ENCODE measurements at regions not wholly inside any gene's neighbourhood (a gene's known extent, or its start where the extent isn't known, plus 50 kb on each side); places are given as distances from the start of the nearest gene placed in this dataset.

DNA sequence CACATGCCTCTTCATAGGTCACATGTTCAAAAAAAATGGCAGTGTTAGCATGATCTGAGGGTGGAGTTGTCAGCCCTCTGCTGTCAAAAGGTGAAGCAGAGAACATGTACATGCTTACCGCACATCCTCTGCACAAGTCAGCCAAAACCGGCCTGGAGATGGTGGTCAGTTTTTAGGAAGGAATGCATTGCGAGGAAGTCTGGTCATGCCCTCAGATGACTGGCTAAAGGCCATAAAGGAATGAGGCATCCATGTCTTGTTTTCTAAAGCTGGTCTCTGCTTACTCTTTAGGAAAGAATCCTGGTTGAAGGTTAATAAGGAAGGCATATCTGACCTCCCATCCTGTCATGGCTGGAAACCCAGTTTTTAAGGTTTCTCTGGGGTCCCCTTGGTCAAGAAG lies 292.0 kb upstream of the CCDC54 start:
- no peak for ATAC-seq (ENCODE audit: low FRiP score in 2 of 2)
- H3K27ac ChIP-seq, result no peak overlapping the region
- TF ChIP-seq, protein P1, sequence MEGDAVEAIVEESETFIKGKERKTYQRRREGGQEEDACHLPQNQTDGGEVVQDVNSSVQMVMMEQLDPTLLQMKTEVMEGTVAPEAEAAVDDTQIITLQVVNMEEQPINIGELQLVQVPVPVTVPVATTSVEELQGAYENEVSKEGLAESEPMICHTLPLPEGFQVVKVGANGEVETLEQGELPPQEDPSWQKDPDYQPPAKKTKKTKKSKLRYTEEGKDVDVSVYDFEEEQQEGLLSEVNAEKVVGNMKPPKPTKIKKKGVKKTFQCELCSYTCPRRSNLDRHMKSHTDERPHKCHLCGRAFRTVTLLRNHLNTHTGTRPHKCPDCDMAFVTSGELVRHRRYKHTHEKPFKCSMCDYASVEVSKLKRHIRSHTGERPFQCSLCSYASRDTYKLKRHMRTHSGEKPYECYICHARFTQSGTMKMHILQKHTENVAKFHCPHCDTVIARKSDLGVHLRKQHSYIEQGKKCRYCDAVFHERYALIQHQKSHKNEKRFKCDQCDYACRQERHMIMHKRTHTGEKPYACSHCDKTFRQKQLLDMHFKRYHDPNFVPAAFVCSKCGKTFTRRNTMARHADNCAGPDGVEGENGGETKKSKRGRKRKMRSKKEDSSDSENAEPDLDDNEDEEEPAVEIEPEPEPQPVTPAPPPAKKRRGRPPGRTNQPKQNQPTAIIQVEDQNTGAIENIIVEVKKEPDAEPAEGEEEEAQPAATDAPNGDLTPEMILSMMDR (IDR thresholded peaks at IDR 0.05), result no peak
- no peak for TF ChIP-seq POLR2AphosphoS5 (IDR thresholded peaks at IDR 0.05)
- TF ChIP-seq EP300 (IDR thresholded peaks at IDR 0.05), result no peak
- DNase-seq, result no peak
- H3K9me3 ChIP-seq, result no peaks in the 10 kb centered on the region
- no peaks in the 10 kb centered on the region for H3K4me1 ChIP-seq
- WGBS, 2 donors, result 92 to 95% methylated on average over 3 of the region's 3 CpGs
- no peaks in the 10 kb centered on the region for H3K27me3 ChIP-seq
- H3K4me3 ChIP-seq, result no peak overlapping the region
- H3K36me3 ChIP-seq, result no peaks in the 10 kb centered on the region

DNA sequence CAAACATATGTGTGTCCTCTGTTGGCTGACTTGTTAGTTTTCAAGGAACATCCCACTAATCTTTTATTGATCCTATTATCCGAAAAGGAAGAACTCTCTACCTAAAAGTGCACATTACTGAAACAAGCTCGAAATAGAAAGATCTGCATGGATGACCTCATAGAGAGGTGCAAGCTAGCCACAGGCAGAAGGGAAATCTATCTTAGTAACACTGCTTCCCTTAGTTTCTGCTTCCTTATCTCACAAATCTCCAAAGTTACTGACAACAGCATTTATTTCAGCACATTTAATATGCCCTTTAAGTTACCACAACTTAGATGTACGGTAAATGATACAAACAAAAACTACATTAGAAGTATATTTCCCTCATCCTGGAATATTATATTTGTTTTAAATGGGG lies 285.1 kb upstream of the CCDC54 start:
- Histone ChIP-seq H3K36me3 (no peaks in the 10 kb centered on the region), H3K27me3 (no peaks in the 10 kb centered on the region), H3K4me3 (no peak overlapping the region), H3K27ac (no peak overlapping the region), H3K9me3 (no peaks in the 10 kb centered on the region), H3K4me1 (no peaks in the 10 kb centered on the region)
- ATAC-seq (ENCODE audit: low FRiP score in 2 of 2) (no peak), DNase-seq (no peak)
- WGBS, 2 donors, result 51 to 52% methylated on average over 3 of the region's 3 CpGs
- TF ChIP-seq POLR2AphosphoS5 (IDR thresholded peaks at IDR 0.05) (no peak), POLR2A (IDR thresholded peaks at IDR 0.05) (no peak), EP300 (IDR thresholded peaks at IDR 0.05) (no peak)
- TF ChIP-seq, protein P1 (IDR thresholded peaks at IDR 0.05), result no peak

DNA sequence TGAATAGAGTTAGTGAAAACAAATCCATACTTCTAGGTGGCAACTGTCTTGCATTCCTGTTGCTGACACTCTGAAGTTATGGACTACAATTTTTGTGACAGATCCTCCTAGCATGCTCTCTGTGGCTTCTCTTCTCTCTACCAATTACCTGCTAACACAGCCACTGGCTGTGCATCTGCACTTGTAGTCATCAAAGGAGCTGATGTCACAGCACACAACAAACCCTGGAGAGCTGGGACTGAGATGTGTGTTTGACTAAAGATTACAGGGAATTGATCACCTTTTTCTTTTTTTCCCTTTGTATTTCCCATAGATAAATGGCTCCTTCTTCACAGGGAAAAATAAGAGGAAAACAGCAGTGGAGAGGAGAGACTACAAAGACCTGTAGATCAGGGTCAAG lies 278.4 kb upstream of the CCDC54 start:
- Histone ChIP-seq H3K9me3 (no peaks in the 10 kb centered on the region), H3K27me3 (no peaks in the 10 kb centered on the region), H3K36me3 (no peaks in the 10 kb centered on the region), H3K27ac (no peak overlapping the region), H3K4me3 (no peak overlapping the region), H3K4me1 (no peaks in the 10 kb centered on the region)
- no peak for TF ChIP-seq POLR2AphosphoS5 (IDR thresholded peaks at IDR 0.05)
- no peak for TF ChIP-seq POLR2A (IDR thresholded peaks at IDR 0.05)
- no peak for TF ChIP-seq EP300 (IDR thresholded peaks at IDR 0.05)
- TF ChIP-seq, protein P1 (IDR thresholded peaks at IDR 0.05), result no peak
- ATAC-seq (ENCODE audit: low FRiP score in 2 of 2), result no peak
- DNase-seq, result no peak

DNA sequence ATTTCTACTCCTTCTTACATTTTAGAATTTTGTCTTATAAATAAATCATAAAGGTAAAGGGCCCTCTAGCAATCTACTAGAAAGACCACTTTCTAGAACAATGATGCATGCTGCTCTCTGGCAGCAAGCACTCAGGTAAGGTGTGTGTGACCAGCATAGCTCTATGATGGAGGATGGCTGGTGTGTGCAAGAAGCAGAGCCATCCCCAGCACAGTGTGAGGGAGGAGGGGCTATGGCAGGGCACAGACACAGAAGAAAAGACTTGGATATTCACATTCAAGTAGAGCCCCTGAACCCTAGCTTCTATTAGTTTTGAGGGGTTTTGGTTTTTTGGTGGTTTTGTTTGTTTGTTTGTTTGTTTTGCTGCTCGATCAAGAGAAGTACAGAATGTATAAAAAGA lies 277.1 kb upstream of the CCDC54 start:
- Histone ChIP-seq H3K27me3 (no peaks in the 10 kb centered on the region), H3K27ac (no peak overlapping the region), H3K9me3 (no peaks in the 10 kb centered on the region), H3K36me3 (no peaks in the 10 kb centered on the region), H3K4me3 (no peak overlapping the region), H3K4me1 (no peaks in the 10 kb centered on the region)
- WGBS, 2 donors, result 72 to 87% methylated on average over 1 of the region's 1 CpG
- ATAC-seq (ENCODE audit: low FRiP score in 2 of 2), result no peak
- no peak for TF ChIP-seq EP300 (IDR thresholded peaks at IDR 0.05)
- no peak for TF ChIP-seq POLR2A (IDR thresholded peaks at IDR 0.05)
- TF ChIP-seq POLR2AphosphoS5 (IDR thresholded peaks at IDR 0.05), result no peak
- TF ChIP-seq, protein P1 (IDR thresholded peaks at IDR 0.05), result no peak
- no peak for DNase-seq

DNA sequence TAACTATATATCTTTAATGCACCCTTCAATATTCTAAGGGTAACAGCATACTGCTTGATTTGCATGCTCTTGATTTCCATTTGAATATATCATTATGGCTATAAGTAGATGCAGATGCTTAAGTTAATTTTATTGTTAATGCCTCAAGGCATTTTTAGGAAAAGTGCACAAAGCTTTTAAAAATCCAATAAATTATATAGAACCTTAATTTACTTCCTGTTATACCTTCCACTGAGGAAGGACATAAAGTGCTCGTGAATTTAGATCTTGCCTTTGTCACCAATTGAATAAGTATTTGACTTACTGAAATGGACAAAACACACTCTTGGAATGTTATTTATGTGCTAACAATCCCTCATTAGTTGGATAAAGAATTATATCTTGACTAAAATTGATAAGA lies 276.7 kb upstream of the CCDC54 start:
- H3K27ac ChIP-seq, result no peak overlapping the region
- 70 to 89% methylated on average over 1 of the region's 1 CpG for WGBS, 2 donors
- no peaks in the 10 kb centered on the region for H3K36me3 ChIP-seq
- no peaks in the 10 kb centered on the region for H3K4me1 ChIP-seq
- ATAC-seq (ENCODE audit: low FRiP score in 2 of 2) (no peak), DNase-seq (no peak)
- H3K27me3 ChIP-seq, result no peaks in the 10 kb centered on the region
- no peak overlapping the region for H3K4me3 ChIP-seq
- H3K9me3 ChIP-seq, result no peaks in the 10 kb centered on the region
- TF ChIP-seq POLR2A (IDR thresholded peaks at IDR 0.05) (no peak), POLR2AphosphoS5 (IDR thresholded peaks at IDR 0.05) (no peak), EP300 (IDR thresholded peaks at IDR 0.05) (no peak)
- TF ChIP-seq, protein P1 (IDR thresholded peaks at IDR 0.05), result no peak

All from upper lobe of left lung (tissue), 6 donors.